Esophagus squamous epithelium (tissue), 4 donors: ENCODE measurements at regions not wholly inside any gene's neighbourhood (a gene's known extent, or its start where the extent isn't known, plus 50 kb on each side); places are given as distances from the start of the nearest gene placed in this dataset.

ENCODE experiments used
- CTCF ChIP-seq, 6 experiments: fragments of 450-650 bp in 4 of 6; fragments of 200-600 bp in 2 of 6; sonication (generic) in 2 of 6; IDR thresholded peaks; one replicate each; pipeline ENCODE4 v1.5.1; 2016 to 2019; ENCODE audit warnings: antibody characterized with exemption in 6 of 6, mild to moderate bottlenecking in 4 of 6, moderate library complexity in 4 of 6
- POLR2A ChIP-seq, 4 donors: fragments of 450-650 bp; IDR thresholded peaks; one replicate each; pipeline ENCODE4 v1.6.1; 2017; ENCODE audit warnings: antibody characterized with exemption in 4 of 4, mild to moderate bottlenecking in 4 of 4, moderate library complexity in 3 of 4

DNA sequence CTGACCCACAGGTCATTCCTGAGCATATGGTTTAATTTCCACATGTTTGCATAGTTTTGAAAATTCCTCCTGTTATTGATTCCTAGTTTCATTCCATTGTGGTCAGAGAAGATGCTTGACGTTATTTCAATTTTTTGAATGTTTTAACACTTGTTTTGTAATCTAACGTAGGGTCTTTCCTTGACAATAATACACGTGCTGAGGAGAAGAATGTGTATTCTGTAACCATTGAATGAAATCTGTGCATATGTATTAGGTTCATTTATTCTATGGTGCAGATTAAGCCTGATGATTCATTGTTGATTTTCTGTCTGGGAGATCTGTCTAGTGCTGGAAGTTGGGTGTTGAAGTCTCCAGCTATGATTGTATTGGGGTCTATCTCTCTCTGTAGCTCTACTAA lies 486.4 kb upstream of the RPS6KA3 start:
- TF ChIP-seq CTCF (IDR thresholded peaks at IDR 0.05), result no peak
- no peak for TF ChIP-seq POLR2A (IDR thresholded peaks at IDR 0.05)
